Stimulated activated naive B cell treated with anti-CD40 and anti-IgM and Interleukin-4, amounts not matched to agents 10 μg/mL and 1 μg/mL and 100 μg/mL, for 72 hours (primary cell): ENCODE measurements at regions not wholly inside any gene's neighbourhood (a gene's known extent, or its start where the extent isn't known, plus 50 kb on each side); places are given as distances from the start of the nearest gene placed in this dataset.
A peak's percentile ranks its signal among the peaks of the same experiment; 100 is the strongest.

ENCODE experiments used
- ATAC-seq, 2 donors: fragments of 150-1000 bp; cut with Tn5 transposase; replicated peaks; 2 replicates each; pipeline ENCODE4 v1.10.0; 2021; ENCODE audit warnings: moderate library complexity in 1 of 2
- DNase-seq: peaks from one replicate; pipeline ENCODE4 v3.0.0; 2021
- H3K27ac Mint-ChIP-seq: one replicate; pipeline ENCODE4 v1.8.0; 2022; ENCODE audit warnings: mild to moderate bottlenecking, mixed read lengths
- H3K27me3 Mint-ChIP-seq, 2 donors: one replicate each; pipeline ENCODE4 v1.8.0; 2022; ENCODE audit warnings: mixed read lengths in 2 of 2
- H3K36me3 Mint-ChIP-seq, 2 donors: one replicate each; pipeline ENCODE4 v1.8.0; 2022; ENCODE audit warnings: mixed read lengths in 2 of 2, mild to moderate bottlenecking in 1 of 2
- H3K4me1 Mint-ChIP-seq, 2 donors: one replicate each; pipeline ENCODE4 v1.8.0; 2022; ENCODE audit warnings: mixed read lengths in 2 of 2, mild to moderate bottlenecking in 1 of 2
- H3K4me3 Mint-ChIP-seq, 2 donors: one replicate each; pipeline ENCODE4 v1.8.0; 2022; ENCODE audit warnings: mild to moderate bottlenecking in 2 of 2, mixed read lengths in 2 of 2, moderate library complexity in 1 of 2
- H3K9me3 Mint-ChIP-seq, 2 donors: one replicate each; pipeline ENCODE4 v1.8.0; 2022; ENCODE audit warnings: mixed read lengths in 2 of 2, mild to moderate bottlenecking in 1 of 2

GRCh38 chr4:163077680-163078079 lies 89.0 kb downstream of the NAF1 start:
- ATAC-seq, result no peak
- H3K27ac Mint-ChIP-seq, result no peak overlapping the region
- peaks cover 0 to 6% of the 10 kb centered on the region in 2 donors for H3K27me3 Mint-ChIP-seq
- DNase-seq, result no peak
- H3K4me1 Mint-ChIP-seq, result no peaks in the 10 kb centered on the region
- no peaks in the 10 kb centered on the region for H3K9me3 Mint-ChIP-seq
- H3K36me3 Mint-ChIP-seq, result no peaks in the 10 kb centered on the region
- no peak overlapping the region for H3K4me3 Mint-ChIP-seq

- no peaks in the 10 kb centered on the region for H3K4me1 Mint-ChIP-seq
- DNase-seq, result no peak
- ATAC-seq, result no peak
Observed at GRCh38 chr4:163072222-163072621, 94.5 kb downstream of the NAF1 start.

GRCh38 chr4:163071308-163071707 lies 95.4 kb downstream of the NAF1 start:
- H3K4me1 Mint-ChIP-seq, result no peaks in the 10 kb centered on the region
- no peaks in the 10 kb centered on the region for H3K36me3 Mint-ChIP-seq
- no peak for ATAC-seq
- H3K9me3 Mint-ChIP-seq, result no peaks in the 10 kb centered on the region
- no peak for DNase-seq
- no peak overlapping the region for H3K4me3 Mint-ChIP-seq
- peaks cover 0 to 3% of the 10 kb centered on the region in 2 donors for H3K27me3 Mint-ChIP-seq
- H3K27ac Mint-ChIP-seq, result no peak overlapping the region

More at GRCh38 chr4:163072222-163072621, 94.5 kb downstream of the NAF1 start:
- H3K27me3 Mint-ChIP-seq, result peaks cover 0 to 3% of the 10 kb centered on the region in 2 donors
- H3K36me3 Mint-ChIP-seq, result no peaks in the 10 kb centered on the region
- no peak overlapping the region for H3K4me3 Mint-ChIP-seq
- H3K9me3 Mint-ChIP-seq, result no peaks in the 10 kb centered on the region
- no peak overlapping the region for H3K27ac Mint-ChIP-seq

- H3K36me3 Mint-ChIP-seq, result no peaks in the 10 kb centered on the region
- H3K4me1 Mint-ChIP-seq, result no peaks in the 10 kb centered on the region
- H3K4me3 Mint-ChIP-seq, result no peak overlapping the region
- peaks cover 0 to 2% of the 10 kb centered on the region in 2 donors for H3K9me3 Mint-ChIP-seq
- ATAC-seq, result no peak
- peaks cover 0 to 2% of the 10 kb centered on the region in 2 donors for H3K27me3 Mint-ChIP-seq
- no peak overlapping the region for H3K27ac Mint-ChIP-seq
- DNase-seq, result no peak
Observed at GRCh38 chr4:163070023-163070422, 96.7 kb downstream of the NAF1 start.

- peaks cover 0 to 4% of the 10 kb centered on the region in 2 donors for H3K27me3 Mint-ChIP-seq
Observed at GRCh38 chr4:163063891-163064290, 102.8 kb downstream of the NAF1 start.

GRCh38 chr4:163048447-163048846 lies 118.2 kb downstream of the NAF1 start:
- DNase-seq, result peak; percentile 11
- Mint-ChIP-seq H3K27ac (no peak overlapping the region), H3K4me3 (no peak overlapping the region), H3K9me3 (no peaks in the 10 kb centered on the region), H3K27me3 (peaks cover 10 to 13% of the 10 kb centered on the region in 2 donors), H3K4me1 (no peaks in the 10 kb centered on the region), H3K36me3 (no peaks in the 10 kb centered on the region)
- ATAC-seq, result peak; percentile 69

More at GRCh38 chr4:163063891-163064290, 102.8 kb downstream of the NAF1 start:
- Mint-ChIP-seq H3K27ac (no peak overlapping the region), H3K4me3 (no peak overlapping the region), H3K4me1 (no peaks in the 10 kb centered on the region), H3K36me3 (no peaks in the 10 kb centered on the region), H3K9me3 (peaks cover 0 to 2% of the 10 kb centered on the region in 2 donors)
- no peak for DNase-seq
- ATAC-seq, result no peak

GRCh38 chr4:163042306-163042705 lies 124.4 kb downstream of the NAF1 start:
- Mint-ChIP-seq H3K27me3 (peaks cover 4 to 13% of the 10 kb centered on the region in 2 donors), H3K9me3 (peaks cover 7 to 8% of the 10 kb centered on the region in 2 donors), H3K27ac (no peak overlapping the region), H3K4me1 (no peaks in the 10 kb centered on the region), H3K36me3 (peaks cover 1 to 4% of the 10 kb centered on the region in 2 donors), H3K4me3 (no peak overlapping the region)
- DNase-seq (no peak), ATAC-seq (no peak)

GRCh38 chr4:163017135-163017534 lies 149.6 kb downstream of the NAF1 start:
- H3K4me1 Mint-ChIP-seq, result no peaks in the 10 kb centered on the region
- ATAC-seq, result no peak
- H3K4me3 Mint-ChIP-seq, result no peak overlapping the region
- peaks cover 0 to 2% of the 10 kb centered on the region in 2 donors for H3K9me3 Mint-ChIP-seq
- no peak overlapping the region for H3K27ac Mint-ChIP-seq
- H3K36me3 Mint-ChIP-seq, result no peaks in the 10 kb centered on the region
- no peaks in the 10 kb centered on the region for H3K27me3 Mint-ChIP-seq
- no peak for DNase-seq

GRCh38 chr4:163012816-163013215 lies 153.9 kb downstream of the NAF1 start:
- Mint-ChIP-seq H3K36me3 (no peaks in the 10 kb centered on the region), H3K4me1 (no peaks in the 10 kb centered on the region), H3K9me3 (peaks cover 8 to 9% of the 10 kb centered on the region in 2 donors), H3K27me3 (no peaks in the 10 kb centered on the region), H3K4me3 (no peak overlapping the region), H3K27ac (no peak overlapping the region)
- no peak for DNase-seq
- ATAC-seq, result no peak

- Mint-ChIP-seq H3K27me3 (peaks cover 0 to 3% of the 10 kb centered on the region in 2 donors), H3K27ac (no peak overlapping the region), H3K4me3 (no peak overlapping the region), H3K4me1 (no peaks in the 10 kb centered on the region), H3K9me3 (peaks cover 6% of the 10 kb centered on the region in 2 donors), H3K36me3 (no peaks in the 10 kb centered on the region)
- no peak for DNase-seq
- ATAC-seq, result no peak
Observed at GRCh38 chr4:163003979-163004378, 162.7 kb downstream of the NAF1 start.

- Mint-ChIP-seq H3K27ac (no peak overlapping the region), H3K9me3 (no peaks in the 10 kb centered on the region), H3K4me3 (no peak overlapping the region), H3K36me3 (no peaks in the 10 kb centered on the region), H3K4me1 (no peaks in the 10 kb centered on the region), H3K27me3 (peaks cover 0 to 3% of the 10 kb centered on the region in 2 donors)
- ATAC-seq (no peak), DNase-seq (no peak)
Observed at GRCh38 chr4:162988530-162988929, 178.2 kb downstream of the NAF1 start.

GRCh38 chr4:162985131-162985530 lies 181.6 kb downstream of the NAF1 start:
- DNase-seq, result no peak

GRCh38 chr4:162984621-162985020 lies 182.1 kb downstream of the NAF1 start:
- peaks cover 0 to 5% of the 10 kb centered on the region in 2 donors for H3K9me3 Mint-ChIP-seq
- DNase-seq (no peak), ATAC-seq (no peak)
- H3K4me1 Mint-ChIP-seq, result no peaks in the 10 kb centered on the region
- no peak overlapping the region for H3K4me3 Mint-ChIP-seq
- H3K36me3 Mint-ChIP-seq, result no peaks in the 10 kb centered on the region
- peaks cover 0 to 5% of the 10 kb centered on the region in 2 donors for H3K27me3 Mint-ChIP-seq
- no peak overlapping the region for H3K27ac Mint-ChIP-seq

More at GRCh38 chr4:162985131-162985530, 181.6 kb downstream of the NAF1 start:
- peaks cover 0 to 5% of the 10 kb centered on the region in 2 donors for H3K9me3 Mint-ChIP-seq
- H3K27me3 Mint-ChIP-seq, result peaks cover 0 to 5% of the 10 kb centered on the region in 2 donors
- ATAC-seq, result no peak
- no peak overlapping the region for H3K27ac Mint-ChIP-seq
- no peaks in the 10 kb centered on the region for H3K36me3 Mint-ChIP-seq
- no peak overlapping the region for H3K4me3 Mint-ChIP-seq
- H3K4me1 Mint-ChIP-seq, result no peaks in the 10 kb centered on the region

- Mint-ChIP-seq H3K9me3 (peaks cover 0 to 5% of the 10 kb centered on the region in 2 donors), H3K36me3 (no peaks in the 10 kb centered on the region), H3K27me3 (peaks cover 0 to 5% of the 10 kb centered on the region in 2 donors), H3K4me1 (no peaks in the 10 kb centered on the region), H3K4me3 (no peak overlapping the region), H3K27ac (no peak overlapping the region)
- ATAC-seq, result no peak
- DNase-seq, result no peak
Observed at GRCh38 chr4:162981823-162982222, 184.9 kb downstream of the NAF1 start.

GRCh38 chr4:162978398-162978797 lies 188.3 kb downstream of the NAF1 start:
- Mint-ChIP-seq H3K9me3 (peaks cover 0 to 5% of the 10 kb centered on the region in 2 donors), H3K27me3 (peaks cover 0 to 5% of the 10 kb centered on the region in 2 donors), H3K27ac (no peak overlapping the region), H3K4me1 (no peaks in the 10 kb centered on the region), H3K4me3 (no peak overlapping the region), H3K36me3 (no peaks in the 10 kb centered on the region)
- DNase-seq, result no peak
- no peak for ATAC-seq

GRCh38 chr4:162977788-162978187 lies 188.9 kb downstream of the NAF1 start:
- Mint-ChIP-seq H3K4me1 (no peaks in the 10 kb centered on the region), H3K27ac (no peak overlapping the region), H3K27me3 (peaks cover 0 to 5% of the 10 kb centered on the region in 2 donors), H3K36me3 (no peaks in the 10 kb centered on the region), H3K9me3 (peaks cover 0 to 5% of the 10 kb centered on the region in 2 donors), H3K4me3 (no peak overlapping the region)
- no peak for DNase-seq
- ATAC-seq, result no peak
